ENCODE measurements at regions not wholly inside any gene's neighbourhood (a gene's known extent, or its start where the extent isn't known, plus 50 kb on each side); places are given as distances from the start of the nearest gene placed in this dataset.

DNA sequence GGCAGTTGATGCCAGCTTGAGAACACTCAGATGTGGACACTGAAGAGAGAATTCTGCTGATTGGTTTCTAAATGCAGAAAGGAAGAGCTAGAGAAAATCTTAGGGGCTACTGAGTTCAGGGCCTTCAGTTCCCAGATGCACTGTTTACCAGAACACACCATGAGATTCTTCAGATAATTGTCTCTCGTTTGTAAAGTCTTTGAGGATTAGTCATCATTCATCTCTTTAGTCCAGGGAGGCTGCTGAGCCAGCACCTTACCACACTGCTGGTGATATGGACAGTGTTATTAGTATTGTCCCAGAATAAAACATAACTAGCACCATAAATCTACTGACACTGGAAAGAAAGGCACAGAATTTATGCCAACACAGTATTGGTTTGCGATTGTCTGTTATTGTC lies 690.8 kb upstream of the CELF4 start:
- no peak for TF ChIP-seq POLR2AphosphoS5 (IDR thresholded peaks at IDR 0.05)
- TF ChIP-seq, protein P1, sequence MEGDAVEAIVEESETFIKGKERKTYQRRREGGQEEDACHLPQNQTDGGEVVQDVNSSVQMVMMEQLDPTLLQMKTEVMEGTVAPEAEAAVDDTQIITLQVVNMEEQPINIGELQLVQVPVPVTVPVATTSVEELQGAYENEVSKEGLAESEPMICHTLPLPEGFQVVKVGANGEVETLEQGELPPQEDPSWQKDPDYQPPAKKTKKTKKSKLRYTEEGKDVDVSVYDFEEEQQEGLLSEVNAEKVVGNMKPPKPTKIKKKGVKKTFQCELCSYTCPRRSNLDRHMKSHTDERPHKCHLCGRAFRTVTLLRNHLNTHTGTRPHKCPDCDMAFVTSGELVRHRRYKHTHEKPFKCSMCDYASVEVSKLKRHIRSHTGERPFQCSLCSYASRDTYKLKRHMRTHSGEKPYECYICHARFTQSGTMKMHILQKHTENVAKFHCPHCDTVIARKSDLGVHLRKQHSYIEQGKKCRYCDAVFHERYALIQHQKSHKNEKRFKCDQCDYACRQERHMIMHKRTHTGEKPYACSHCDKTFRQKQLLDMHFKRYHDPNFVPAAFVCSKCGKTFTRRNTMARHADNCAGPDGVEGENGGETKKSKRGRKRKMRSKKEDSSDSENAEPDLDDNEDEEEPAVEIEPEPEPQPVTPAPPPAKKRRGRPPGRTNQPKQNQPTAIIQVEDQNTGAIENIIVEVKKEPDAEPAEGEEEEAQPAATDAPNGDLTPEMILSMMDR (IDR thresholded peaks at IDR 0.05 in 8 of 11, conservative IDR thresholded peaks at IDR 0.05 in 3 of 11), result no peak
- no peak for TF ChIP-seq POLR2A (IDR thresholded peaks at IDR 0.05)
- intact Hi-C loops (cut with DNase I; ENCODE audit: low total_unique reads), result no loop called here
- 74 to 87% (median 77%) methylated on average over 2 of the region's 2 CpGs for WGBS, 5 donors

DNA sequence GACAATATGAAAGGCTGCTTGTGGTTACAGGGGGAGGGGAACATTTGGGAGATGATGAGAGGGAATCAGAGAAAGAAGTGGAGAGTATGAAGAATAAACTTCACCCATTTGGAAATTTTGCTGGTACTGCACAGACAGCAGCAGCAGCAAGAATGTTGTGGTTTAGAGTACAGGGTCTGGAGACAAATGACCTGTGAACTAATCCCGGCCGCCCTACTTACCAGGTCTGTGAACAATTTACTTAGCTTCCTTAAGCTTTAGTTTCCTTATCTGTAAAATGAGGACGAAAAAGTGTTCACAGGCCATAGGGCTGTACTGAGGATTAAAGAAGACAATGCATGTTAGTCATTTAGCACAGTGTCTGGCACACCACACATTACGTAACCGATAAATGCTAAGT lies 685.4 kb upstream of the CELF4 start:
- H3K36me3 ChIP-seq, result no peaks in the 10 kb centered on the region
- H3K27ac ChIP-seq, result no peak overlapping the region
- no peaks in the 10 kb centered on the region for H3K27me3 ChIP-seq (replicated peaks in 1 of 7)
- intact Hi-C loops (cut with DNase I; ENCODE audit: low total_unique reads), result no loop called here
- TF ChIP-seq POLR2AphosphoS5 (IDR thresholded peaks at IDR 0.05) (no peak), POLR2A (IDR thresholded peaks at IDR 0.05) (no peak)
- TF ChIP-seq, protein P1 (IDR thresholded peaks at IDR 0.05 in 8 of 11, conservative IDR thresholded peaks at IDR 0.05 in 3 of 11), result no peak
- H3K9me3 ChIP-seq, result peaks cover 0 to 5% (median 0%) of the 10 kb centered on the region in 8 donors
- H3K4me1 ChIP-seq, result no peaks in the 10 kb centered on the region
- DNase-seq, result no peak
- H3K4me3 ChIP-seq, result no peak overlapping the region
- 81 to 90% (median 88%) methylated on average over 5 of the region's 5 CpGs for WGBS, 5 donors

More for the DNA sequence above, 690.8 kb upstream of the CELF4 start:
- Histone ChIP-seq H3K9me3 (no peaks in the 10 kb centered on the region), H3K27me3 (replicated peaks in 1 of 7) (no peaks in the 10 kb centered on the region), H3K4me3 (no peak overlapping the region), H3K36me3 (no peaks in the 10 kb centered on the region), H3K27ac (no peak overlapping the region), H3K4me1 (no peaks in the 10 kb centered on the region)
- no peak for DNase-seq

DNA sequence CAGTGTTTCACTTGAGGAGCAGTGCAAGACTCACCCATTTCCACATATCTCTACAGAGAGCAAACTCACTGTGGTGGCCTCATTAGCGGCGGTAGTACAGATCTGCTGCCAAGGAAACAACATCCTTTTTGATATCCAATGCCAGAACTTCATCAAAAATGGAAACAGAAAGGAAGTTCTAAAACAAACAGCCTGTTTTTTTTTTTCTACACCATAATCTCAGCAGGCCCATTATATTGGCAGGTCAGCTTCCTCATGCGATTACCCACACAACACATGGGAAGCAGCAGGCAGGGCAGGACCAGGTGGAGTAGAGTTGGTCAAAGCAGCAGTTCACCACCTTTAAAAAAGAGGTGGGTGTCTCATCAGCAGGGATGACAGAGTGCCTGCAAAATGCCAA lies 678.9 kb upstream of the CELF4 start:
- Histone ChIP-seq H3K9me3 (peaks cover 0 to 5% (median 0%) of the 10 kb centered on the region in 8 donors), H3K27me3 (replicated peaks in 1 of 7) (no peaks in the 10 kb centered on the region), H3K36me3 (no peaks in the 10 kb centered on the region), H3K27ac (no peak overlapping the region), H3K4me1 (no peaks in the 10 kb centered on the region), H3K4me3 (no peak overlapping the region)
- WGBS, 5 donors, result 60 to 74% (median 67%) methylated on average over 3 of the region's 3 CpGs
- DNase-seq, result no peak
- TF ChIP-seq POLR2AphosphoS5 (IDR thresholded peaks at IDR 0.05) (no peak), POLR2A (IDR thresholded peaks at IDR 0.05) (no peak)
- TF ChIP-seq, protein P1 (IDR thresholded peaks at IDR 0.05 in 8 of 11, conservative IDR thresholded peaks at IDR 0.05 in 3 of 11), result no peak
- intact Hi-C loops (cut with DNase I; ENCODE audit: low total_unique reads), result no loop called here

DNA sequence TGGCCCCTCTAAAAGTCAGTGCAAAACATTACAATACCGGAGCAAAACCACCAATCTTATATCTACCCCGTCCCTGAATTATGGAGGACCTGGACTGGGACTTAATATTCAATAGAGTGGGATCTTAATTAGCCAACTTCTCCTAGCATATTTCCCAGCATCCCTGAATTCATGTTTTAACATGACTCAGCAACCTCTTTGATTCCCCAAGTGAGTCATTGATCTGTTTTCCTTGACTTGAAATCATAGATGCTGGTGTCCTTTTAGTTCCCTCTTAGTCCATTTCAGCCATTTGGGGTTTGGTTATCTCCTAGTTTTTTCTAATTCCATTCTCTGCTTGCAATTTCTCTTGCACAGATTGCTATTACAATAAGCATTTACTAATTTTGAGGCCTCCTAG lies 677.7 kb upstream of the CELF4 start:
- intact Hi-C loops (cut with DNase I; ENCODE audit: low total_unique reads), result no loop called here
- no peak for DNase-seq
- 67 to 90% (median 79%) methylated on average over 2 of the region's 2 CpGs for WGBS, 5 donors
- Histone ChIP-seq H3K4me3 (no peak overlapping the region), H3K4me1 (no peaks in the 10 kb centered on the region), H3K36me3 (no peaks in the 10 kb centered on the region), H3K27ac (no peak overlapping the region), H3K9me3 (peaks cover 0 to 5% (median 0%) of the 10 kb centered on the region in 8 donors), H3K27me3 (replicated peaks in 1 of 7) (no peaks in the 10 kb centered on the region)
- TF ChIP-seq, protein P1 (IDR thresholded peaks at IDR 0.05 in 8 of 11, conservative IDR thresholded peaks at IDR 0.05 in 3 of 11), result no peak
- no peak for TF ChIP-seq POLR2A (IDR thresholded peaks at IDR 0.05)
- no peak for TF ChIP-seq POLR2AphosphoS5 (IDR thresholded peaks at IDR 0.05)
